IMR-90 (cell line): ENCODE measurements at regions not wholly inside any gene's neighbourhood (a gene's known extent, or its start where the extent isn't known, plus 50 kb on each side); places are given as distances from the start of the nearest gene placed in this dataset.

Source experiments
- ATAC-seq: fragments of 200-7000 bp; cut with Tn5 transposase; 2 replicates; pipeline ENCODE4 v1.9.1; 2020; ENCODE audit warnings: low read depth, mild to moderate bottlenecking, moderate library complexity
- BruUV-seq: library from RNA; stranded (reverse); fragments of 400-500 nt; replicated peaks from 2 replicates; lab custom pipeline; 2021; lab: Mats Ljungman, UMichigan
- CTCF ChIA-PET: fragments of 300-600 bp; formaldehyde crosslinking; extraction: SDS; loops from one replicate; lab custom pipeline; 2021; ENCODE audit warnings: antibody characterized with exemption; lab: Yijun Ruan, JAX
- POLR2A ChIA-PET: fragments of 300-600 bp; sonication (Branson Sonifier 250); formaldehyde crosslinking; loops from one replicate; lab custom pipeline; 2022; ENCODE audit warnings: antibody characterized with exemption; ENCODE audit not compliant: unreplicated experiment; lab: Charles Lee
- DNase-seq: peaks from one replicate; pipeline ENCODE4 v3.0.0; 2013
- H2AFZ ChIP-seq: replicated peaks from 2 replicates; pipeline ENCODE3; 2013; ENCODE audit warnings: low read length, mild to moderate bottlenecking; ENCODE audit not compliant: poor library complexity
- H2AK5ac ChIP-seq: 2 replicates; pipeline ENCODE4 v1.6.1; 2013; ENCODE audit warnings: low read depth, low read length, inconsistent platforms
- H2AK9ac ChIP-seq: replicated peaks from 2 replicates; pipeline ENCODE3; 2013; ENCODE audit warnings: mild to moderate bottlenecking, low read depth, low read length, moderate library complexity; ENCODE audit not compliant: poor library complexity
- H2BK120ac ChIP-seq: 2 replicates; pipeline ENCODE4 v1.6.1; 2013; ENCODE audit warnings: low read depth, low read length, inconsistent platforms
- H2BK15ac ChIP-seq: 3 replicates; pipeline ENCODE4 v1.6.1; 2013; ENCODE audit warnings: low read depth, low read length, inconsistent platforms
- H2BK20ac ChIP-seq: 2 replicates; pipeline ENCODE4 v1.6.1; 2013; ENCODE audit warnings: low read depth, mild to moderate bottlenecking, inconsistent platforms, low read length, moderate library complexity
- H2BK5ac ChIP-seq: 2 replicates; pipeline ENCODE4 v1.6.1; 2013; ENCODE audit warnings: mild to moderate bottlenecking, low read depth, low read length, inconsistent platforms; ENCODE audit not compliant: poor library complexity, severe bottlenecking
- H3K14ac ChIP-seq: replicated peaks from 2 replicates; pipeline ENCODE4 v1.6.1; 2013; ENCODE audit warnings: low read depth, low read length, inconsistent platforms
- H3K18ac ChIP-seq: 2 replicates; pipeline ENCODE4 v1.6.1; 2013; ENCODE audit warnings: low read depth, low read length, control low read depth
- H3K23ac ChIP-seq: 2 replicates; pipeline ENCODE4 v1.6.1; 2013; ENCODE audit warnings: low read depth, low read length, inconsistent platforms
- H3K27ac ChIP-seq: 2 replicates; pipeline ENCODE4 v1.5.1; 2013; ENCODE audit warnings: mild to moderate bottlenecking, control low read depth, low read length; ENCODE audit not compliant: insufficient read depth
- H3K27me3 ChIP-seq: 2 replicates; pipeline ENCODE4 v1.6.1; 2013; ENCODE audit warnings: low read length; ENCODE audit not compliant: control insufficient read depth, insufficient read depth
- H3K36me3 ChIP-seq: 2 replicates; pipeline ENCODE4 v1.6.1; 2013; ENCODE audit warnings: low read length, mixed read lengths; ENCODE audit not compliant: control insufficient read depth, insufficient read depth
- H3K4ac ChIP-seq: 2 replicates; pipeline ENCODE4 v1.6.1; 2013; ENCODE audit warnings: low read depth, low read length, inconsistent platforms
- H3K4me1 ChIP-seq: 2 replicates; pipeline ENCODE4 v1.6.1; 2013; ENCODE audit warnings: low read length, mixed read lengths; ENCODE audit not compliant: control insufficient read depth, insufficient read depth
- H3K4me2 ChIP-seq: 2 replicates; pipeline ENCODE4 v1.6.1; 2013; ENCODE audit warnings: low read depth, mild to moderate bottlenecking, control low read depth, low read length, moderate library complexity
- H3K4me3 ChIP-seq: 2 replicates; pipeline ENCODE4 v1.5.1; 2013; ENCODE audit warnings: low read depth, mild to moderate bottlenecking, control low read depth, low read length, moderate library complexity; ENCODE audit not compliant: insufficient read depth
- H3K56ac ChIP-seq: 2 replicates; pipeline ENCODE4 v1.6.1; 2013; ENCODE audit warnings: low read length, inconsistent platforms; ENCODE audit not compliant: insufficient read depth; ENCODE audit errors: extremely low read depth
- H3K79me1 ChIP-seq, 2 experiments: 2 replicates each; pipeline ENCODE4 v1.6.1; 2013; ENCODE audit warnings: low read length in 2 of 2, inconsistent platforms in 1 of 2, low read depth in 1 of 2
- H3K9ac ChIP-seq: 2 replicates; pipeline ENCODE4 v1.6.1; 2013; ENCODE audit warnings: low read depth, low read length, control low read depth
- H3K9me1 ChIP-seq: 2 replicates; pipeline ENCODE4 v1.6.1; 2013; ENCODE audit warnings: low read length, inconsistent platforms; ENCODE audit not compliant: insufficient read depth
- H3K9me3 ChIP-seq: 2 replicates; pipeline ENCODE4 v1.6.1; 2013; ENCODE audit warnings: low read length; ENCODE audit not compliant: control insufficient read depth, insufficient read depth
- H4K20me1 ChIP-seq: 2 replicates; pipeline ENCODE4 v1.6.1; 2013; ENCODE audit warnings: low read length, inconsistent platforms; ENCODE audit not compliant: insufficient read depth
- H4K5ac ChIP-seq: 2 replicates; pipeline ENCODE4 v1.6.1; 2013; ENCODE audit warnings: mild to moderate bottlenecking, low read depth, low read length, control low read depth
- H4K8ac ChIP-seq, 2 experiments: 2 replicates each; pipeline ENCODE4 v1.6.1; 2013; ENCODE audit warnings: low read depth in 2 of 2, low read length in 2 of 2, control low read depth in 1 of 2, inconsistent platforms in 1 of 2
- H4K91ac ChIP-seq: 2 replicates; pipeline ENCODE4 v1.6.1; 2013; ENCODE audit warnings: low read depth, low read length, inconsistent platforms; ENCODE audit not compliant: insufficient read depth
- CEBPB ChIP-seq: IDR thresholded peaks from 2 replicates; pipeline ENCODE4 v1.6.1; 2012; ENCODE audit warnings: low read depth, low read length, improper control_type of control experiment
- CHD1 ChIP-seq: IDR thresholded peaks from 2 replicates; pipeline ENCODE4 v1.6.1; 2012; ENCODE audit warnings: low read depth, low read length, improper control_type of control experiment
- MAZ ChIP-seq: IDR thresholded peaks from 2 replicates; pipeline ENCODE4 v1.6.1; 2012; ENCODE audit warnings: low read depth, mild to moderate bottlenecking, low read length, improper control_type of control experiment, moderate library complexity, borderline replicate concordance
- MXI1 ChIP-seq: IDR thresholded peaks from 2 replicates; pipeline ENCODE4 v1.6.1; 2012; ENCODE audit warnings: low read depth, mild to moderate bottlenecking, low read length, moderate library complexity, borderline replicate concordance
- POLR2A ChIP-seq: IDR thresholded peaks from 2 replicates; pipeline ENCODE4 v1.6.1; 2012; ENCODE audit warnings: mild to moderate bottlenecking, low read depth, low read length
- RAD21 ChIP-seq: IDR thresholded peaks from 2 replicates; pipeline ENCODE4 v1.6.1; 2012; ENCODE audit warnings: low read length, improper control_type of control experiment
- RFX5 ChIP-seq: IDR thresholded peaks from 2 replicates; pipeline ENCODE4 v1.8.0; 2012; ENCODE audit warnings: low read depth, mild to moderate bottlenecking, low read length, moderate library complexity
- SMC3 ChIP-seq: fragments of 150-350 bp; IDR thresholded peaks from 2 replicates; pipeline ENCODE4 v1.6.1; 2016; ENCODE audit warnings: low read depth, mild to moderate bottlenecking, antibody characterized with exemption, low read length, moderate library complexity
- WGBS, 2 experiments: methylation state at CpG; one replicate each; pipeline versions ENCODE4 v1.1.5 to v1.1.7; 2013; ENCODE audit warnings: missing lambda C conversion rate in 2 of 2; ENCODE audit not compliant: insufficient read length in 1 of 2; ENCODE audit errors: extremely low coverage in 2 of 2; 5-methylcytosine and 5-hydroxymethylcytosine counted together
- dilution Hi-C: fragments of 300-500 bp; cut with HindIII; formaldehyde crosslinking; loops from one replicate; pipeline ENCODE4 v1.14.3; 2018; ENCODE audit warnings: low sequenced_read_pairs; ENCODE audit not compliant: unreplicated experiment
- in situ Hi-C: fragments of 300-500 bp; cut with MboI; formaldehyde crosslinking; loops from 3 replicates; pipeline ENCODE4 v1.14.3; 2019; ENCODE audit warnings: low sequenced_read_pairs, inconsistent platforms, mixed read lengths
- intact Hi-C: fragments of 100-400 bp; cut with micrococcal nuclease; formaldehyde crosslinking; loops from 2 replicates; pipeline ENCODE4 v1.10.0; 2022

GRCh38 chr4:17098401-17098800 lies 200.0 kb upstream of the LDB2 start:
- dilution Hi-C loops, result no loop called here
- WGBS, 2 experiments, result 83% methylated on average over 1 of the region's 4 CpGs; no CpG with 5 or more reads in 1 of the 2 experiments
- no peak overlapping the region; the same call in 1 of the 2 replicates for H3K4ac ChIP-seq
- no peak for DNase-seq
- H3K27me3 ChIP-seq, result no peaks in the 10 kb centered on the region
- H3K9me1 ChIP-seq, result peaks cover 4% of the 10 kb centered on the region; the same call in 1 of the 2 replicates
- ATAC-seq, result no peak
- no TSS peak for BruUV-seq
- H3K23ac ChIP-seq, result 0 out of 2 replicates have a peak overlapping the region, but pooled peaks have one; percentile 13
- H2BK15ac ChIP-seq, result no peak overlapping the region; the same call in 2 of the 3 replicates
- H4K20me1 ChIP-seq, result no peaks in the 10 kb centered on the region
- intact Hi-C loops, result no loop called here
- no peak overlapping the region for H3K14ac ChIP-seq
- no peak overlapping the region for H2BK5ac ChIP-seq
- H2BK20ac ChIP-seq, result peak overlapping the region; percentile 9; the same call in 1 of the 2 replicates
- H2BK120ac ChIP-seq, result peak overlapping the region; percentile 21; the same call in 1 of the 2 replicates
- no peak overlapping the region; the same call in 1 of the 2 replicates for H2AK5ac ChIP-seq
- no peak overlapping the region for H4K8ac ChIP-seq
- no peak overlapping the region for H4K91ac ChIP-seq
- H2AFZ ChIP-seq, result no peak overlapping the region
- peak overlapping the region; percentile 33; the same call in 1 of the 2 replicates for H3K18ac ChIP-seq
- H3K36me3 ChIP-seq, result no peaks in the 10 kb centered on the region
- H3K79me1 ChIP-seq, result no peaks in the 10 kb centered on the region
- no peak overlapping the region for H3K4me3 ChIP-seq
- peaks cover 6% of the 10 kb centered on the region; the same call in 1 of the 2 replicates for H3K4me1 ChIP-seq
- H3K9me3 ChIP-seq, result no peaks in the 10 kb centered on the region
- no peak overlapping the region for H2AK9ac ChIP-seq
- H3K9ac ChIP-seq, result no peak overlapping the region
- TF ChIP-seq MAZ (no peak), RFX5 (no peak), SMC3 (no peak), RAD21 (no peak), MXI1 (no peak), CHD1 (no peak), CEBPB (no peak), POLR2A (no peak)
- H3K56ac ChIP-seq, result no peak overlapping the region
- no peak overlapping the region for H3K27ac ChIP-seq
- ChIA-PET POLR2A (no interaction called here), CTCF (no interaction called here)
- no peak overlapping the region for H4K5ac ChIP-seq
- no peak overlapping the region for H3K4me2 ChIP-seq
- in situ Hi-C loops, result no loop called here
